SIG-M5 treated with dmso at 0.1 percent for 504 hours (cell line): ENCODE measurements at regions not wholly inside any gene's neighbourhood (a gene's known extent, or its start where the extent isn't known, plus 50 kb on each side); places are given as distances from the start of the nearest gene placed in this dataset.
A peak's percentile ranks its signal among the peaks of the same experiment; 100 is the strongest.
"Not testable (repeated sequence)": the region's sequence is repeated elsewhere in the genome, so short reads cannot be mapped to it uniquely, and the experiment has no call there.

Experiments
- DNase-seq: peaks from one replicate; lab custom pipeline; 2025; ENCODE audit not compliant: unreplicated experiment; lab: John Stamatoyannopoulos, UW

DNA sequence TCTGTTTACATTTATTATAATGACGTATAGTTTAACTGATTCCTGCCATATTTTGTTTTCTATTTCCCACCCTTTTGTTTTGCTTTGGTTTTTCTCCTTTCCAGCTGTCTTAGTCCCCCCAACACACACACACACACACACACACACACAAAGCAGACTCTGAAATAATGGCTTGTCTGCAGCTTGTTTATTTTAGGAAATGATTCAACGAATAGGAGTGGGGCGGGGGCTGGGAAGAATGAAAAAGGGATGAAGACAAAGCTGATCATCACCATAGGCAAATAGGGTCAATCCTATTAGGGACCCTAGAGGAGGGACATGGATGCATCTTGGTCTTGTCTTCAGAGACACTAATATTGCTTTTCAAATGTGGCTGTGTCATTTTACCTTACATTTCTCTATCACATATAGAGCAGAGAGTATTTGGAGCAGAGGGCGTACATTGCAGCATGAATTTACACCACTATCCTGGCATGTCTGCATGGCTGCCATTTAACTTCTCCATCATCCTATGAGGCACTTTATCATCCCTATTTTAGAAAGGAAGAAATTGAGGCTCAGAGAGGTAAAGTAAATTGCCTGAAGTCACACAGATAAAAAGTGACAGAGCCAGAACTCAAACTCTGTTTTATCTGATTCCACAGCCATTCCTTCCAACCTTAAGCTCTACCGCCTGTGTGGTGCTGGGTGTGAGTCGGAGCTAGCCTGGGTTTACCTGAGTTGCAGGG is 147.2 kb upstream of the TPM1 start:
- no peak for DNase-seq

- no peak for DNase-seq
Observed at GRCh38 chr15:62895905-62896316, 146.6 kb upstream of the TPM1 start.

DNA sequence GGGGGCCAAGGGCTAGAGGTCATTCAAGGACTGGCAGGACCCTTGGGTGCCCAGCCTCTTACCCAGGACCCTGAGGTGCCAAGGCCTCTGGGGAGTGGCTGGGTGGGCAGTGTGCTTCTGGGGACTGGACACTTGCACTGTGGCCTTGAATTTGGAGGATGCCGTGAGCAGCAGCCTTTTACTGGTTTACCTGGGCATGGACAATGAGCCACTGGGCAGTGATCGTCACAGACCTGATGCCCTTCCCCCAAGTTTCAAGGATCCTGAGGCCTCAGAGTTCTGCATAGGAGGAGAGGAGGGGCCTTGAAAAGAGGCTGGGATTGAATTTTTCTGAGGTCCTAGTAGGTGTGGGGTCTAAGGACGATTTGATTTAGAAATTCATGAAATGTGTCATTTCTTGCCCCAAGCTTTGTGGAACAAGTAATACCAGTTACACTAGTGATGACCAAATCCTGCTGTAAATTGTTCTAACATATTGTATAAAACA is 146.1 kb upstream of the TPM1 start:
- DNase-seq, result peak; percentile 41

GRCh38 chr15:62896969-62897486 is 145.5 kb upstream of the TPM1 start:
- DNase-seq, result peak; percentile 51

- no peak for DNase-seq
Observed at GRCh38 chr15:62897634-62898033, 144.9 kb upstream of the TPM1 start.

- DNase-seq, result no peak
Observed at GRCh38 chr15:62899090-62899493, 143.5 kb upstream of the TPM1 start.

GRCh38 chr15:62900071-62900802 is 142.3 kb upstream of the TPM1 start:
- peak; percentile 51 for DNase-seq

DNA sequence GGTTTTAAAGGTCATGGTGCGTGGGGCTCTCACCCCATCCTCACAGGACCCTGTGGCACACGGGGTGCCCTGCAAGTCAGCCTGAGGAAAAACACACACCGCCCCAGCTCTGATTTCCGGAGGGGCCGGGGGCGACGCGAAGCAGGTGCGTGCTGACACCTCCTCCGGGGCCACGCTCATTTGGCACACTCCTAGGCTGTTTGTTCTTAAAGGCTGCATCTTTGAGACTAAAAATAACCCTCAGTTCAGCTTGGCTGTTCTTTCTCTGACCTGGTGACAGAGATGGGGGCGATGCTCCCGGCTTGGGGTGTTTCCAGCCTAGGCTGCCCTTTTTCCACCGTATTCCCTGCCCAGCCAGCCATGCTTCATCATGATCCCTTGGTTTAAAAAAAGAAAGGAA is 141.5 kb upstream of the TPM1 start:
- DNase-seq, result no peak

GRCh38 chr15:62901909-62902546 is 140.5 kb upstream of the TPM1 start:
- DNase-seq, result peak; percentile 16

- no peak for DNase-seq
Observed at GRCh38 chr15:62902821-62903220, 139.7 kb upstream of the TPM1 start.

DNA sequence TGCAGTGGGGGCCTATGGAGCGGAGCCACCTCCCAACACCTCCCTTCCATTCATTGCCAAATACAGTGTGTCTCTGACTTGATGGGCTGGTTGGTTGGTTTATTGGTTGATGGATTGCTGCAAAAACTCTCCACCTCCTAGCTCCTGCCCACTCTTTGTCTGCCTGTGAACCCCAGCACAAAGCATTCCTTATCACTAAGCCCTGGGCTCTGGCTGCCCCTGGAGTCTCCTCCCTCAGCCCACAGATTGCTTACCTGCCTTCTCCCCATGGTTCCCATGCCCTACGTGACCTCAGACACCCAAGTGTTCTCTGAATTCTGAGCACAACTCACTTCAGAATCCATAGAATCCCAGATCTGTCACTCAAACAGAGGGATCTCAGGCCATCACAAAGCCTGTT is 139.1 kb upstream of the TPM1 start:
- DNase-seq, result no peak

- no peak for DNase-seq
Observed at GRCh38 chr15:62904041-62904910, 138.3 kb upstream of the TPM1 start.

GRCh38 chr15:62906627-62907026 is 135.9 kb upstream of the TPM1 start:
- DNase-seq, result no peak

DNA sequence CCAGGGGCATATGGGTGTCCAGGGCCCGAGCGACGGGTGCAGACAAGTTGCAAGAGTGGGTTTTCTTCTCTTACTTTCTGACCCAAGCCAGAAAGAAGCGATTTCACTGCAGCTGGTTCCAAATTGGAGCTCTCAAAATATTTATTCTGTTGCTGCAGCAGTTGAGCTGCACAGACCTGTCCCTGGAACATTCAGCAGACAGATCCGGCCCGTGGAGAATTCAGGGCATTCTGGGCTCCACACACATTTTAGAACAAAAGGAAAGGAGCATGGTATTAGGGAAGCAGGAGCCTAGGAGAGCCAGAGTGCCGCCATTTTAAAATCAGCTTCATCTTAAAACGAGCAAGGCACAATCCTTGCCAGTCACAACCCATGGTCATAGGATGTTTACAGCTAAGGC is 135.3 kb upstream of the TPM1 start:
- DNase-seq, result no peak

DNA sequence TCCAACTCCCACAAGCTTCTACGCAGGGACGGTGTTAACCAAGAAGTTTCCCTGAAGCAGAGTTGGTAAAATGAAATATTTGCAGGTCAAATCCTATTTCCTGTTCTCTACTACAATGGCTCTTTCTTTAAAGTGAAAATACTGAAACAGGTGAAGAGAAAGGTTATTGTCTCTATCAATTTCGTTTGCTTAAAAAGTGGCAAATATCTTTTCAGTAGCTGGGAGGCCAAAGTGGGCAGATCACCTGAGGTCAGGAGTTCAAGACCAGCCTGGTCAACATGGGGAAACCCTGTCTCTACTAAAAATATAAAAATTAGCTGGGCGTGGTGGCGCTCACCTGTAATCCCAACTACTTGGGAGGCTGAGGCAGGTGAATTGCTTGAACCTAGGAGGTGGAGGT is 134.2 kb upstream of the TPM1 start:
- DNase-seq, result not testable (repeated sequence)

- no peak for DNase-seq
Observed at GRCh38 chr15:62909257-62909656, 133.3 kb upstream of the TPM1 start.

- DNase-seq, result no peak
Observed at GRCh38 chr15:62912282-62912681, 130.3 kb upstream of the TPM1 start.

- no peak for DNase-seq
Observed at GRCh38 chr15:62912808-62913207, 129.7 kb upstream of the TPM1 start.

GRCh38 chr15:62913246-62913645 is 129.3 kb upstream of the TPM1 start:
- DNase-seq, result no peak

DNA sequence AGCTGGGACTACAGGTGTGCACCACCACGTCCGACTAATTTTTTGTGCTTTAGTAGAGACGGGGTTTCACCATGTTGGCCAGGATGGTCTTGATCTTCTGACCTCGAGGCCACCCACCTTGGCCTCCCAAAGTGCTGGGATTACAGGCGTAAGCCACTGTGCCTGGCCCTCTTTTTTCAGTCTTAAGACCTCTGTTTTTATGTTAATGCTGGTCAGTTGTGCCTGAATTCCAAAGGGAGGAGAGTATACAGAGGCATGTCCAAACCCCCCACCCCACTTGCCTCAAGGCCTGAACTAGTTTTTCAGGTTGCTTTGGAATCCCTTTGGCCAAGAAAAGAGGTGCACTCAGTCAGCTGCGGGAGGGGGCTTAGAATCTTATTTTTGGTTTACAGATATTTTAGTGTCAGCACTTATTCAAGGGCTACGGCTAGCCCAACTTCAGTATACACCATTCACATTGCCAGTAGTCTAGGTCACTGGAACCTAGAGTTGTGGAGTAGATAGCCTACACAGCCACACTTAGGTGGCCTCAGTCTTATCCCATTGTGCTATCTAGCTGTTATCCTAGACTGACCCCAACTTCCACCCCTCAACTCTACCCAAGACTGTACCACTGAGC is 128.0 kb upstream of the TPM1 start:
- no peak for DNase-seq
